Osteocyte (in vitro differentiated cells): ENCODE measurements at regions not wholly inside any gene's neighbourhood (a gene's known extent, or its start where the extent isn't known, plus 50 kb on each side); places are given as distances from the start of the nearest gene placed in this dataset.
"Not testable (repeated sequence)": the region's sequence is repeated elsewhere in the genome, so short reads cannot be mapped to it uniquely, and the experiment has no call there.

ENCODE experiments used
- DNase-seq: peaks from one replicate; pipeline ENCODE4 v3.0.0; 2021; ENCODE audit warnings: mixed read lengths; ENCODE audit not compliant: unreplicated experiment; ENCODE audit errors: extremely low spot score
- H3K27ac Mint-ChIP-seq: one replicate; pipeline ENCODE4 v1.8.0; 2021; ENCODE audit warnings: mild to moderate bottlenecking, mixed read lengths; ENCODE audit not compliant: unreplicated experiment
- H3K27me3 Mint-ChIP-seq: one replicate; pipeline ENCODE4 v1.8.0; 2021; ENCODE audit warnings: mixed read lengths; ENCODE audit not compliant: unreplicated experiment
- H3K36me3 Mint-ChIP-seq: one replicate; pipeline ENCODE4 v1.8.0; 2021; ENCODE audit warnings: mixed read lengths; ENCODE audit not compliant: unreplicated experiment
- H3K4me1 Mint-ChIP-seq: one replicate; pipeline ENCODE4 v1.8.0; 2021; ENCODE audit warnings: mixed read lengths; ENCODE audit not compliant: unreplicated experiment
- H3K4me3 Mint-ChIP-seq: one replicate; pipeline ENCODE4 v1.8.0; 2021; ENCODE audit warnings: mild to moderate bottlenecking, moderate library complexity, mixed read lengths; ENCODE audit not compliant: unreplicated experiment
- H3K9me3 Mint-ChIP-seq: one replicate; pipeline ENCODE4 v1.8.0; 2021; ENCODE audit warnings: mixed read lengths; ENCODE audit not compliant: unreplicated experiment
- CTCF ChIP-seq: fragments of 200-600 bp; sonication (generic); IDR thresholded peaks from 2 replicates; pipeline ENCODE4 v1.5.0; 2021; ENCODE audit warnings: antibody characterized with exemption, mild to moderate bottlenecking, moderate library complexity

- H3K27ac Mint-ChIP-seq, result no peak overlapping the region
- DNase-seq, result no peak
- no peak for TF ChIP-seq CTCF
- no peaks in the 10 kb centered on the region for H3K9me3 Mint-ChIP-seq
- H3K4me1 Mint-ChIP-seq, result peaks cover 19% of the 10 kb centered on the region
- no peaks in the 10 kb centered on the region for H3K27me3 Mint-ChIP-seq
- no peak overlapping the region for H3K4me3 Mint-ChIP-seq
- H3K36me3 Mint-ChIP-seq, result no peaks in the 10 kb centered on the region
Observed at GRCh38 chr18:41870817-41871216, 84.2 kb upstream of the PIK3C3 start.

- Mint-ChIP-seq H3K27me3 (no peaks in the 10 kb centered on the region), H3K9me3 (no peaks in the 10 kb centered on the region), H3K27ac (no peak overlapping the region), H3K4me1 (peaks cover 13% of the 10 kb centered on the region), H3K4me3 (no peak overlapping the region), H3K36me3 (no peaks in the 10 kb centered on the region)
- no peak for TF ChIP-seq CTCF
- no peak for DNase-seq
Observed at GRCh38 chr18:41870191-41870590, 84.8 kb upstream of the PIK3C3 start.

DNA sequence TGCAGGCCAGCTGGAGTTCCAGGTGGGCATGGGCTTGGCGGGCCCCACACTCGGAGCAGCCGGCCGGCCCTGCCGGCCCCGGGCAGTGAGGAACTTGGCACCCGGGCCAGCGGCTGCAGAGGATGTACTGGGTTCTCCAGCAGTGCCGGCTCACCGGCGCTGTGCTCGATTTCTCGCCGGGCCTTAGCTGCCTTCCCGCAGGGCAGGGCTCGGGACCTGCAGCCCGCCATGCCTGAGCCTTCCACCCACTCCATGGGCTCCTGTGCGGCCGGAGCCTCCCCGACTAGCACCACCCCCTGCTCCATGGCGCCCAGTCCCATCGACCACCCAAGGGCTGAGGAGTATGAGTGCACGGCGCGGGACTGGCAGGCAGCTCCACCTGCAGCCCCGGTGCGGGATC lies 89.2 kb upstream of the PIK3C3 start:
- not testable (repeated sequence) for H3K9me3 Mint-ChIP-seq, H3K4me1 Mint-ChIP-seq, H3K27me3 Mint-ChIP-seq, H3K27ac Mint-ChIP-seq, H3K4me3 Mint-ChIP-seq, H3K36me3 Mint-ChIP-seq, DNase-seq

GRCh38 chr18:41864216-41864615 lies 90.8 kb upstream of the PIK3C3 start:
- TF ChIP-seq CTCF, result no peak
- Mint-ChIP-seq H3K36me3 (no peaks in the 10 kb centered on the region), H3K9me3 (no peaks in the 10 kb centered on the region), H3K27me3 (no peaks in the 10 kb centered on the region), H3K4me1 (no peaks in the 10 kb centered on the region), H3K27ac (no peak overlapping the region), H3K4me3 (no peak overlapping the region)
- no peak for DNase-seq

DNA sequence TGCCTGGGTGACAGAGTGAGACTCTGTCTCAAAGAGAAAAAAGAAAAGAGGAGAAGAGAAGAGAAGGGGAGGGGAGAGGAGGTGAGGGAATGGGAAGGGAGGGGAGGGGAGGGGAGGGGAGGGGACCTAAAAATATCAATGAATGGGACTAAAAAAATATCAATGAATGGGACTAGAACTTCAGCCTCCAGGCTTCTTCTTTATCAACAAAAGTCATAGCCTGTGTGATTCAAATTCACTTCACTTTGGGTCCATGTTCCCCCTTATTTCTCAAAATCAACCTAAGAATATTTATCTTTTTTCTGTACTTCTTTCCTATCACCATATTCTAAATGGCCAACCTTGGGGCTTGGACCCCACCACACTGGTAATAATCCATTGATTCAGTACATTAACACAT lies 92.1 kb upstream of the PIK3C3 start:
- Mint-ChIP-seq H3K9me3 (no peaks in the 10 kb centered on the region), H3K4me1 (peaks cover 5% of the 10 kb centered on the region), H3K27ac (no peak overlapping the region), H3K36me3 (no peaks in the 10 kb centered on the region), H3K4me3 (no peak overlapping the region), H3K27me3 (no peaks in the 10 kb centered on the region)
- TF ChIP-seq CTCF, result no peak
- no peak for DNase-seq

DNA sequence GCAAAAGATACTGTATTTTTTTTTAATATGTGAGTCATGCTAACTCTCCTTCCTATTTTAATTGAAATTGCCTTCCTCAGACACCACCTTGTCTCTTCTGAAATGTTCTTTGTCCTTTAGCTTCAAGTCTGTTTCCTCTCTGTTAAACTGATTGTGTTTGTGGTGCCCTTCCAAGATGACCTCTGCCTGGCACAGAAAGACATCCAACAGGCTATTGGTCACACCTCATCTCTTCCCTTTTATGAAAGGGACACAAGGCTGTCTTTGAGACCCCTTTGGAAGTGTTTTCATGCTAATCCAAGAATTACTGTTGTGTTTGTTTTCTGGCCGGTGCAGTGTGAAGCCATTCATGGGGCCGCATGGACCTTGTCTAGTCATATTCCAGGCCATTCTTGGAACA lies 94.0 kb upstream of the PIK3C3 start:
- Mint-ChIP-seq H3K27ac (no peak overlapping the region), H3K27me3 (no peaks in the 10 kb centered on the region), H3K36me3 (no peaks in the 10 kb centered on the region), H3K4me3 (no peak overlapping the region), H3K4me1 (peaks cover 5% of the 10 kb centered on the region), H3K9me3 (no peaks in the 10 kb centered on the region)
- TF ChIP-seq CTCF, result no peak
- no peak for DNase-seq
